ENCODE measurements at regions not wholly inside any gene's neighbourhood (a gene's known extent, or its start where the extent isn't known, plus 50 kb on each side); places are given as distances from the start of the nearest gene placed in this dataset.

- no peak for TF ChIP-seq CTCF (IDR thresholded peaks at IDR 0.05)
- H3K27me3 ChIP-seq, result no peaks in the 10 kb centered on the region
- no peak overlapping the region for H3K27ac ChIP-seq
- H3K36me3 ChIP-seq, result no peaks in the 10 kb centered on the region
- no peaks in the 10 kb centered on the region for H3K9me3 ChIP-seq
- H3K4me1 ChIP-seq (ENCODE audit: control insufficient read depth in 1 of 2, insufficient read depth in 1 of 2, low read depth in 1 of 2, low read length in 1 of 2), result no peaks in the 10 kb centered on the region
- H3K4me3 ChIP-seq (ENCODE audit: low read depth in 1 of 2, low read length in 1 of 2), result no peak overlapping the region
These were observed 170.7 kb downstream of the NEBL start for GRCh38 chr10:20726381-20726780.

- H3K27ac ChIP-seq, result no peak overlapping the region
- TF ChIP-seq CTCF (IDR thresholded peaks at IDR 0.05), result no peak
- H3K27me3 ChIP-seq, result no peaks in the 10 kb centered on the region
- no peaks in the 10 kb centered on the region for H3K9me3 ChIP-seq
- no peaks in the 10 kb centered on the region for H3K36me3 ChIP-seq
- H3K4me1 ChIP-seq (ENCODE audit: control insufficient read depth in 1 of 2, insufficient read depth in 1 of 2, low read depth in 1 of 2, low read length in 1 of 2), result no peaks in the 10 kb centered on the region
- H3K4me3 ChIP-seq (ENCODE audit: low read depth in 1 of 2, low read length in 1 of 2), result no peak overlapping the region
These were observed 182.1 kb downstream of the NEBL start for GRCh38 chr10:20714979-20715378.

GRCh38 chr10:20714518-20714917 is 182.6 kb downstream of the NEBL start:
- H3K36me3 ChIP-seq, result no peaks in the 10 kb centered on the region
- H3K4me3 ChIP-seq (ENCODE audit: low read depth in 1 of 2, low read length in 1 of 2), result no peak overlapping the region
- no peaks in the 10 kb centered on the region for H3K9me3 ChIP-seq
- no peaks in the 10 kb centered on the region for H3K4me1 ChIP-seq (ENCODE audit: control insufficient read depth in 1 of 2, insufficient read depth in 1 of 2, low read depth in 1 of 2, low read length in 1 of 2)
- TF ChIP-seq CTCF (IDR thresholded peaks at IDR 0.05), result no peak
- H3K27ac ChIP-seq, result no peak overlapping the region
- H3K27me3 ChIP-seq, result no peaks in the 10 kb centered on the region

- Histone ChIP-seq H3K27me3 (no peaks in the 10 kb centered on the region), H3K4me1 (ENCODE audit: control insufficient read depth in 1 of 2, insufficient read depth in 1 of 2, low read depth in 1 of 2, low read length in 1 of 2) (no peaks in the 10 kb centered on the region), H3K27ac (no peak overlapping the region), H3K36me3 (no peaks in the 10 kb centered on the region), H3K9me3 (no peaks in the 10 kb centered on the region), H3K4me3 (ENCODE audit: low read depth in 1 of 2, low read length in 1 of 2) (no peak overlapping the region)
- TF ChIP-seq CTCF (IDR thresholded peaks at IDR 0.05), result no peak
These were observed 183.7 kb downstream of the NEBL start for GRCh38 chr10:20713420-20713819.

GRCh38 chr10:20712774-20713173 is 184.3 kb downstream of the NEBL start:
- Histone ChIP-seq H3K4me3 (ENCODE audit: low read depth in 1 of 2, low read length in 1 of 2) (no peak overlapping the region), H3K36me3 (no peaks in the 10 kb centered on the region), H3K9me3 (no peaks in the 10 kb centered on the region), H3K4me1 (ENCODE audit: control insufficient read depth in 1 of 2, insufficient read depth in 1 of 2, low read depth in 1 of 2, low read length in 1 of 2) (no peaks in the 10 kb centered on the region), H3K27ac (no peak overlapping the region), H3K27me3 (no peaks in the 10 kb centered on the region)
- no peak for TF ChIP-seq CTCF (IDR thresholded peaks at IDR 0.05)

- TF ChIP-seq CTCF (IDR thresholded peaks at IDR 0.05), result no peak
- no peak overlapping the region for H3K27ac ChIP-seq
- no peaks in the 10 kb centered on the region for H3K36me3 ChIP-seq
- no peaks in the 10 kb centered on the region for H3K27me3 ChIP-seq
- no peaks in the 10 kb centered on the region for H3K9me3 ChIP-seq
- no peaks in the 10 kb centered on the region for H3K4me1 ChIP-seq (ENCODE audit: control insufficient read depth in 1 of 2, insufficient read depth in 1 of 2, low read depth in 1 of 2, low read length in 1 of 2)
- H3K4me3 ChIP-seq (ENCODE audit: low read depth in 1 of 2, low read length in 1 of 2), result no peak overlapping the region
These were observed 187.4 kb downstream of the NEBL start for GRCh38 chr10:20709708-20710107.

All from neutrophil (primary cell).